ENCODE measurements at regions not wholly inside any gene's neighbourhood (a gene's known extent, or its start where the extent isn't known, plus 50 kb on each side); places are given as distances from the start of the nearest gene placed in this dataset.

- TF ChIP-seq TCF4 (CRISPR knock-in tag; IDR thresholded peaks at IDR 0.05; ENCODE audit: borderline replicate concordance) (no peak), BACH2 (CRISPR knock-in tag; IDR thresholded peaks at IDR 0.05; ENCODE audit: borderline replicate concordance) (no peak), TOX (CRISPR knock-in tag; IDR thresholded peaks at IDR 0.05; ENCODE audit: borderline replicate concordance) (no peak), CSDC2 (CRISPR knock-in tag; IDR thresholded peaks at IDR 0.05) (no peak), RARB (CRISPR knock-in tag; IDR thresholded peaks at IDR 0.05) (no peak), OSR1 (CRISPR knock-in tag; IDR thresholded peaks at IDR 0.05) (no peak), ZC3H10 (CRISPR knock-in tag; IDR thresholded peaks at IDR 0.05) (no peak), ARNTL (CRISPR knock-in tag; IDR thresholded peaks at IDR 0.05; ENCODE audit: borderline replicate concordance, low read depth) (no peak), PATZ1 (CRISPR knock-in tag; IDR thresholded peaks at IDR 0.05; ENCODE audit: borderline replicate concordance) (no peak), PPARA (CRISPR knock-in tag; IDR thresholded peaks at IDR 0.05; ENCODE audit: borderline replicate concordance) (no peak), GLIS3 (CRISPR knock-in tag; IDR thresholded peaks at IDR 0.05) (no peak), CSRNP3 (CRISPR knock-in tag; IDR thresholded peaks at IDR 0.05) (no peak), SNAI2 (CRISPR knock-in tag; IDR thresholded peaks at IDR 0.05) (no peak), ZNF565 (CRISPR knock-in tag; conservative IDR thresholded peaks at IDR 0.05; ENCODE audit: low read depth) (no peak)
- TF ChIP-seq, protein P1, sequence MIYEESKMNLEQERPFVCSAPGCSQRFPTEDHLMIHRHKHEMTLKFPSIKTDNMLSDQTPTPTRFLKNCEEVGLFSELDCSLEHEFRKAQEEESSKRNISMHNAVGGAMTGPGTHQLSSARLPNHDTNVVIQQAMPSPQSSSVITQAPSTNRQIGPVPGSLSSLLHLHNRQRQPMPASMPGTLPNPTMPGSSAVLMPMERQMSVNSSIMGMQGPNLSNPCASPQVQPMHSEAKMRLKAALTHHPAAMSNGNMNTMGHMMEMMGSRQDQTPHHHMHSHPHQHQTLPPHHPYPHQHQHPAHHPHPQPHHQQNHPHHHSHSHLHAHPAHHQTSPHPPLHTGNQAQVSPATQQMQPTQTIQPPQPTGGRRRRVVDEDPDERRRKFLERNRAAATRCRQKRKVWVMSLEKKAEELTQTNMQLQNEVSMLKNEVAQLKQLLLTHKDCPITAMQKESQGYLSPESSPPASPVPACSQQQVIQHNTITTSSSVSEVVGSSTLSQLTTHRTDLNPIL (CRISPR knock-in tag; IDR thresholded peaks at IDR 0.05; ENCODE audit: low read depth), result no peak
- TF ChIP-seq, protein P2, sequence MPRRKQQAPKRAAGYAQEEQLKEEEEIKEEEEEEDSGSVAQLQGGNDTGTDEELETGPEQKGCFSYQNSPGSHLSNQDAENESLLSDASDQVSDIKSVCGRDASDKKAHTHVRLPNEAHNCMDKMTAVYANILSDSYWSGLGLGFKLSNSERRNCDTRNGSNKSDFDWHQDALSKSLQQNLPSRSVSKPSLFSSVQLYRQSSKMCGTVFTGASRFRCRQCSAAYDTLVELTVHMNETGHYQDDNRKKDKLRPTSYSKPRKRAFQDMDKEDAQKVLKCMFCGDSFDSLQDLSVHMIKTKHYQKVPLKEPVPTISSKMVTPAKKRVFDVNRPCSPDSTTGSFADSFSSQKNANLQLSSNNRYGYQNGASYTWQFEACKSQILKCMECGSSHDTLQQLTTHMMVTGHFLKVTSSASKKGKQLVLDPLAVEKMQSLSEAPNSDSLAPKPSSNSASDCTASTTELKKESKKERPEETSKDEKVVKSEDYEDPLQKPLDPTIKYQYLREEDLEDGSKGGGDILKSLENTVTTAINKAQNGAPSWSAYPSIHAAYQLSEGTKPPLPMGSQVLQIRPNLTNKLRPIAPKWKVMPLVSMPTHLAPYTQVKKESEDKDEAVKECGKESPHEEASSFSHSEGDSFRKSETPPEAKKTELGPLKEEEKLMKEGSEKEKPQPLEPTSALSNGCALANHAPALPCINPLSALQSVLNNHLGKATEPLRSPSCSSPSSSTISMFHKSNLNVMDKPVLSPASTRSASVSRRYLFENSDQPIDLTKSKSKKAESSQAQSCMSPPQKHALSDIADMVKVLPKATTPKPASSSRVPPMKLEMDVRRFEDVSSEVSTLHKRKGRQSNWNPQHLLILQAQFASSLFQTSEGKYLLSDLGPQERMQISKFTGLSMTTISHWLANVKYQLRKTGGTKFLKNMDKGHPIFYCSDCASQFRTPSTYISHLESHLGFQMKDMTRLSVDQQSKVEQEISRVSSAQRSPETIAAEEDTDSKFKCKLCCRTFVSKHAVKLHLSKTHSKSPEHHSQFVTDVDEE (CRISPR knock-in tag; IDR thresholded peaks at IDR 0.05), result no peak
- no peak for ATAC-seq
These were observed 366.1 kb upstream of the ZNF32 start for GRCh38 chr10:44014644-44015250.

DNA sequence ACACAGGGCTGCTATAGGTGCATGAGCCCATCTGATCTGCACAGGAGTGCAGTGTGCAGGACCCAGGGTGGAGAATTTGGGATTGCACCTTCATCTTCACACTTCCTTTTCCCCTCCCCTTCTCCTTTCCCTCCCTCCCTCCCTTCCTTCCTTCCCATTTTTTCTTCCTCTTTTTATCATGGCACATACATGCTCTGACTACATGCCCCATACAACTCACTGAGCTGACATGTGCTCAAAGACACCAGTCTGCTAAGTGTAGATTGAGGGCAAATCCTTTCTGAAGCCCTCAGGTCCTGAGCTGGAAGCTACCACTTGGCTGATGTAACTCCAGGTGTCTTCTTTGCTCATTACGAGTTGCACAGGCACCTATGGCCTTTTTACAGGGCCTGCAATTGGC is 365.3 kb upstream of the ZNF32 start:
- ATAC-seq, result no peak
- no peak for TF ChIP-seq ZNF70 (CRISPR knock-in tag; IDR thresholded peaks at IDR 0.05)
- no peak for TF ChIP-seq PPARA (CRISPR knock-in tag; IDR thresholded peaks at IDR 0.05; ENCODE audit: borderline replicate concordance)
- no peak for TF ChIP-seq ESRRG (CRISPR knock-in tag; IDR thresholded peaks at IDR 0.05)
- TF ChIP-seq SNAI2 (CRISPR knock-in tag; IDR thresholded peaks at IDR 0.05), result no peak
- no peak for TF ChIP-seq GLIS3 (CRISPR knock-in tag; IDR thresholded peaks at IDR 0.05)
- no peak for TF ChIP-seq ZFP3 (CRISPR knock-in tag; IDR thresholded peaks at IDR 0.05)
- no peak for TF ChIP-seq ZC3H10 (CRISPR knock-in tag; IDR thresholded peaks at IDR 0.05)
- TF ChIP-seq OSR1 (CRISPR knock-in tag; IDR thresholded peaks at IDR 0.05), result no peak
- TF ChIP-seq BACH2 (CRISPR knock-in tag; IDR thresholded peaks at IDR 0.05; ENCODE audit: borderline replicate concordance), result no peak
- TF ChIP-seq TOX (CRISPR knock-in tag; IDR thresholded peaks at IDR 0.05; ENCODE audit: borderline replicate concordance), result no peak
- no peak for TF ChIP-seq ZNF8 (CRISPR knock-in tag; IDR thresholded peaks at IDR 0.05)

- TF ChIP-seq ESRRG (CRISPR knock-in tag; IDR thresholded peaks at IDR 0.05) (no peak), ISL1 (CRISPR knock-in tag; IDR thresholded peaks at IDR 0.05) (no peak), PATZ1 (CRISPR knock-in tag; IDR thresholded peaks at IDR 0.05; ENCODE audit: borderline replicate concordance) (no peak), OSR1 (CRISPR knock-in tag; IDR thresholded peaks at IDR 0.05) (no peak), TCF4 (CRISPR knock-in tag; IDR thresholded peaks at IDR 0.05; ENCODE audit: borderline replicate concordance) (no peak), CSRNP3 (CRISPR knock-in tag; IDR thresholded peaks at IDR 0.05) (no peak), ZNF8 (CRISPR knock-in tag; IDR thresholded peaks at IDR 0.05) (no peak), GLIS3 (CRISPR knock-in tag; IDR thresholded peaks at IDR 0.05) (no peak)
- TF ChIP-seq, protein P1 (CRISPR knock-in tag; IDR thresholded peaks at IDR 0.05; ENCODE audit: low read depth), result no peak
- ATAC-seq, result no peak
These were observed 364.2 kb upstream of the ZNF32 start for GRCh38 chr10:44012921-44013320.

Measured in SK-N-SH treated with all-trans-retinoic acid at 6 μM for 48 hours (cell line).